HEK293 (cell line): ENCODE measurements at regions not wholly inside any gene's neighbourhood (a gene's known extent, or its start where the extent isn't known, plus 50 kb on each side); places are given as distances from the start of the nearest gene placed in this dataset.

Experiments used
- GLI4 ChIP-seq: fragments of 450-650 bp; formaldehyde crosslinking; IDR thresholded peaks from 2 replicates; pipeline ENCODE4 v1.5.1; 2016; ENCODE audit warnings: missing biosample characterization, missing genetic modification characterization
- INSM2 ChIP-seq: fragments of 450-650 bp; formaldehyde crosslinking; IDR thresholded peaks from 2 replicates; pipeline ENCODE4 v1.5.1; 2016; ENCODE audit warnings: missing biosample characterization, missing genetic modification characterization
- KLF17 ChIP-seq: fragments of 450-650 bp; formaldehyde crosslinking; IDR thresholded peaks from 2 replicates; pipeline ENCODE4 v1.5.1; 2016; ENCODE audit warnings: missing biosample characterization, missing genetic modification characterization
- OVOL3 ChIP-seq: fragments of 450-650 bp; formaldehyde crosslinking; IDR thresholded peaks from 2 replicates; pipeline ENCODE4 v1.5.1; 2016; ENCODE audit warnings: missing biosample characterization, missing genetic modification characterization
- SCRT1 ChIP-seq: fragments of 450-650 bp; formaldehyde crosslinking; IDR thresholded peaks from 2 replicates; pipeline ENCODE4 v1.5.1; 2016; ENCODE audit warnings: missing biosample characterization, missing genetic modification characterization, borderline replicate concordance
- TCF7L2 ChIP-seq: IDR thresholded peaks from 2 replicates; pipeline ENCODE4 v1.6.1; 2011; ENCODE audit warnings: low read depth, mild to moderate bottlenecking, inconsistent platforms, low read length, moderate library complexity, borderline replicate concordance
- YY2 ChIP-seq: fragments of 450-650 bp; formaldehyde crosslinking; IDR thresholded peaks from 2 replicates; pipeline ENCODE4 v1.5.1; 2016; ENCODE audit warnings: missing biosample characterization, missing genetic modification characterization
- ZBTB1 ChIP-seq: fragments of 450-650 bp; formaldehyde crosslinking; IDR thresholded peaks from 2 replicates; pipeline ENCODE4 v1.5.1; 2016; ENCODE audit warnings: missing biosample characterization, missing genetic modification characterization
- ZBTB44 ChIP-seq: fragments of 450-650 bp; IDR thresholded peaks from 2 replicates; pipeline ENCODE4 v1.5.1; 2018; ENCODE audit warnings: missing biosample characterization, mild to moderate bottlenecking, missing genetic modification characterization
- ZFP37 ChIP-seq: fragments of 450-650 bp; formaldehyde crosslinking; IDR thresholded peaks from 2 replicates; pipeline ENCODE4 v1.5.1; 2016; ENCODE audit warnings: missing biosample characterization, missing genetic modification characterization
- ZNF112 ChIP-seq: fragments of 450-650 bp; formaldehyde crosslinking; IDR thresholded peaks from 2 replicates; pipeline ENCODE4 v1.5.0; 2017; ENCODE audit warnings: missing biosample characterization, missing genetic modification characterization
- ZNF174 ChIP-seq: fragments of 450-650 bp; formaldehyde crosslinking; IDR thresholded peaks from 2 replicates; pipeline ENCODE4 v1.5.0; 2017; ENCODE audit warnings: missing biosample characterization, mild to moderate bottlenecking, missing genetic modification characterization
- ZNF202 ChIP-seq: fragments of 450-650 bp; formaldehyde crosslinking; IDR thresholded peaks from 2 replicates; pipeline ENCODE4 v1.5.1; 2016; ENCODE audit warnings: missing biosample characterization, missing genetic modification characterization, borderline replicate concordance
- ZNF214 ChIP-seq: fragments of 450-650 bp; formaldehyde crosslinking; IDR thresholded peaks from 2 replicates; pipeline ENCODE4 v1.5.1; 2017; ENCODE audit warnings: missing biosample characterization, mild to moderate bottlenecking, missing genetic modification characterization, borderline replicate concordance
- ZNF366 ChIP-seq: fragments of 450-650 bp; formaldehyde crosslinking; conservative IDR thresholded peaks from 2 replicates; pipeline ENCODE4 v1.5.1; 2016; ENCODE audit warnings: missing biosample characterization, missing genetic modification characterization
- ZNF488 ChIP-seq: fragments of 450-650 bp; formaldehyde crosslinking; IDR thresholded peaks from 2 replicates; pipeline ENCODE4 v1.5.1; 2016; ENCODE audit warnings: missing biosample characterization, missing genetic modification characterization
- ZNF501 ChIP-seq: fragments of 450-650 bp; formaldehyde crosslinking; IDR thresholded peaks from 2 replicates; pipeline ENCODE4 v1.5.1; 2016; ENCODE audit warnings: missing biosample characterization, missing genetic modification characterization
- ZNF530 ChIP-seq: fragments of 450-650 bp; formaldehyde crosslinking; IDR thresholded peaks from 2 replicates; pipeline ENCODE4 v1.5.1; 2016; ENCODE audit warnings: low read depth, missing biosample characterization, missing genetic modification characterization
- ZNF544 ChIP-seq: fragments of 450-650 bp; formaldehyde crosslinking; IDR thresholded peaks from 2 replicates; pipeline ENCODE4 v1.5.0; 2017; ENCODE audit warnings: missing biosample characterization, missing genetic modification characterization
- ZNF571 ChIP-seq: fragments of 450-650 bp; formaldehyde crosslinking; IDR thresholded peaks from 2 replicates; pipeline ENCODE4 v1.5.0; 2017; ENCODE audit warnings: missing biosample characterization, missing genetic modification characterization
- ZNF645 ChIP-seq: fragments of 450-650 bp; formaldehyde crosslinking; IDR thresholded peaks from 2 replicates; pipeline ENCODE4; 2016; ENCODE audit warnings: missing biosample characterization, missing genetic modification characterization
- ZNF704 ChIP-seq: fragments of 450-650 bp; formaldehyde crosslinking; IDR thresholded peaks from 2 replicates; pipeline ENCODE4 v1.5.1; 2016; ENCODE audit warnings: missing biosample characterization, missing genetic modification characterization
- ZNF768 ChIP-seq: fragments of 450-650 bp; formaldehyde crosslinking; IDR thresholded peaks from 2 replicates; pipeline ENCODE4 v1.5.1; 2018; ENCODE audit warnings: missing biosample characterization, mild to moderate bottlenecking, missing genetic modification characterization
- ZNF785 ChIP-seq: fragments of 450-650 bp; formaldehyde crosslinking; IDR thresholded peaks from 2 replicates; pipeline ENCODE4 v1.5.1; 2016; ENCODE audit warnings: missing biosample characterization, missing genetic modification characterization
- ZNF843 ChIP-seq: fragments of 450-650 bp; formaldehyde crosslinking; IDR thresholded peaks from 2 replicates; pipeline ENCODE4 v1.5.1; 2016; ENCODE audit warnings: missing biosample characterization, missing genetic modification characterization
- TF ChIP-seq, protein P1 (sequence below): fragments of 450-650 bp; formaldehyde crosslinking; IDR thresholded peaks from 2 replicates; pipeline ENCODE4 v1.5.0; 2017; ENCODE audit warnings: missing biosample characterization, missing genetic modification characterization, borderline replicate concordance
- TF ChIP-seq, protein P2 (sequence below): fragments of 450-650 bp; formaldehyde crosslinking; IDR thresholded peaks from 2 replicates; pipeline ENCODE4 v1.5.1; 2017; ENCODE audit warnings: missing biosample characterization, missing genetic modification characterization
- TF ChIP-seq, protein P3 (sequence below): fragments of 450-650 bp; IDR thresholded peaks from 2 replicates; pipeline ENCODE4 v1.5.1; 2018; ENCODE audit warnings: missing biosample characterization, missing genetic modification characterization

DNA sequence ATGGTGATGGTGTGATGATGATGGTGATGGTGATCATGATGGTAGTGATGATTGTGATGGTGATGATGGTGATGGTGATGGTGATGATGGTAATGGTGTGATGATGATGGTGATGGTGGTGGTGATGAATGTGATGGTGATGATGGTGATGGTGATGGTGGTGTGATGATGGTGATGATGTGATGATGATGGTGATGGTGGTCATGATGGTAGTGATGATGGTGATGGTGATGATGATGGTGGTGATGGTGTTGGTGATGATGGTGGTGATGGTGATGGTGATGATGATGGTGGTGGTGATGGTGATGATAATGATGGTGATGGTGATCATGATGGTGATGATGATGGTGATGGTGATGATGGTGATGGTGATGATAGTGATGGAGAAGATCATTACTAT is 120.3 kb downstream of the ZNF664 start (continued):
- TF ChIP-seq, protein P1, sequence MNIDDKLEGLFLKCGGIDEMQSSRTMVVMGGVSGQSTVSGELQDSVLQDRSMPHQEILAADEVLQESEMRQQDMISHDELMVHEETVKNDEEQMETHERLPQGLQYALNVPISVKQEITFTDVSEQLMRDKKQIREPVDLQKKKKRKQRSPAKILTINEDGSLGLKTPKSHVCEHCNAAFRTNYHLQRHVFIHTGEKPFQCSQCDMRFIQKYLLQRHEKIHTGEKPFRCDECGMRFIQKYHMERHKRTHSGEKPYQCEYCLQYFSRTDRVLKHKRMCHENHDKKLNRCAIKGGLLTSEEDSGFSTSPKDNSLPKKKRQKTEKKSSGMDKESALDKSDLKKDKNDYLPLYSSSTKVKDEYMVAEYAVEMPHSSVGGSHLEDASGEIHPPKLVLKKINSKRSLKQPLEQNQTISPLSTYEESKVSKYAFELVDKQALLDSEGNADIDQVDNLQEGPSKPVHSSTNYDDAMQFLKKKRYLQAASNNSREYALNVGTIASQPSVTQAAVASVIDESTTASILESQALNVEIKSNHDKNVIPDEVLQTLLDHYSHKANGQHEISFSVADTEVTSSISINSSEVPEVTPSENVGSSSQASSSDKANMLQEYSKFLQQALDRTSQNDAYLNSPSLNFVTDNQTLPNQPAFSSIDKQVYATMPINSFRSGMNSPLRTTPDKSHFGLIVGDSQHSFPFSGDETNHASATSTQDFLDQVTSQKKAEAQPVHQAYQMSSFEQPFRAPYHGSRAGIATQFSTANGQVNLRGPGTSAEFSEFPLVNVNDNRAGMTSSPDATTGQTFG: peak; percentile 81
- TF ChIP-seq KLF17 (tag by site-specific recombination) (no peak), ZNF843 (tag by site-specific recombination) (no peak), SCRT1 (tag by site-specific recombination) (no peak), ZNF366 (tag by site-specific recombination) (no peak), ZFP37 (tag by site-specific recombination) (no peak), ZNF530 (no peak), ZBTB1 (tag by site-specific recombination) (peak; percentile 44; the same call in 1 of the 2 replicates), ZNF785 (tag by site-specific recombination) (0 out of 2 replicates have a peak, but pooled peaks have one; percentile 55), ZNF704 (tag by site-specific recombination) (0 out of 2 replicates have a peak, but pooled peaks have one; percentile 49), ZNF501 (tag by site-specific recombination) (no peak), ZNF488 (no peak), ZNF174 (tag by site-specific recombination) (no peak), ZNF214 (tag by site-specific recombination) (no peak), ZNF571 (peak; percentile 48; the same call in 1 of the 2 replicates), INSM2 (tag by site-specific recombination) (no peak), ZNF645 (tag by site-specific recombination) (0 out of 2 replicates have a peak, but pooled peaks have one; percentile 8), GLI4 (tag by site-specific recombination) (no peak), ZBTB44 (tag by site-specific recombination) (no peak), ZNF202 (tag by site-specific recombination) (0 out of 2 replicates have a peak, but pooled peaks have one; percentile 4), ZNF544 (tag by site-specific recombination) (no peak), ZNF112 (tag by site-specific recombination) (no peak), YY2 (peak; percentile 39; the same call in 1 of the 2 replicates), ZNF768 (tag by site-specific recombination) (no peak), TCF7L2 (no peak), OVOL3 (tag by site-specific recombination) (no peak)
- TF ChIP-seq, protein P2, sequence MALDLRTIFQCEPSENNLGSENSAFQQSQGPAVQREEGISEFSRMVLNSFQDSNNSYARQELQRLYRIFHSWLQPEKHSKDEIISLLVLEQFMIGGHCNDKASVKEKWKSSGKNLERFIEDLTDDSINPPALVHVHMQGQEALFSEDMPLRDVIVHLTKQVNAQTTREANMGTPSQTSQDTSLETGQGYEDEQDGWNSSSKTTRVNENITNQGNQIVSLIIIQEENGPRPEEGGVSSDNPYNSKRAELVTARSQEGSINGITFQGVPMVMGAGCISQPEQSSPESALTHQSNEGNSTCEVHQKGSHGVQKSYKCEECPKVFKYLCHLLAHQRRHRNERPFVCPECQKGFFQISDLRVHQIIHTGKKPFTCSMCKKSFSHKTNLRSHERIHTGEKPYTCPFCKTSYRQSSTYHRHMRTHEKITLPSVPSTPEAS (tag by site-specific recombination): no peak
- TF ChIP-seq, protein P3, sequence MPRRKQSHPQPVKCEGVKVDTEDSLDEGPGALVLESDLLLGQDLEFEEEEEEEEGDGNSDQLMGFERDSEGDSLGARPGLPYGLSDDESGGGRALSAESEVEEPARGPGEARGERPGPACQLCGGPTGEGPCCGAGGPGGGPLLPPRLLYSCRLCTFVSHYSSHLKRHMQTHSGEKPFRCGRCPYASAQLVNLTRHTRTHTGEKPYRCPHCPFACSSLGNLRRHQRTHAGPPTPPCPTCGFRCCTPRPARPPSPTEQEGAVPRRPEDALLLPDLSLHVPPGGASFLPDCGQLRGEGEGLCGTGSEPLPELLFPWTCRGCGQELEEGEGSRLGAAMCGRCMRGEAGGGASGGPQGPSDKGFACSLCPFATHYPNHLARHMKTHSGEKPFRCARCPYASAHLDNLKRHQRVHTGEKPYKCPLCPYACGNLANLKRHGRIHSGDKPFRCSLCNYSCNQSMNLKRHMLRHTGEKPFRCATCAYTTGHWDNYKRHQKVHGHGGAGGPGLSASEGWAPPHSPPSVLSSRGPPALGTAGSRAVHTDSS (tag by site-specific recombination): peak; percentile 99
